H1 (cell line): ENCODE measurements at regions not wholly inside any gene's neighbourhood (a gene's known extent, or its start where the extent isn't known, plus 50 kb on each side); places are given as distances from the start of the nearest gene placed in this dataset.
"Not testable (repeated sequence)": the region's sequence is repeated elsewhere in the genome, so short reads cannot be mapped to it uniquely, and the experiment has no call there.

ENCODE experiments used
- CTCF ChIA-PET: fragments of 300-600 bp; sonication (Branson Sonifier 250); formaldehyde crosslinking; loops from one replicate; lab custom pipeline; 2021; ENCODE audit not compliant: partially characterized antibody; lab: Charles Lee
- POLR2A ChIA-PET: fragments of 300-600 bp; sonication (Branson Sonifier 250); formaldehyde crosslinking; loops from one replicate; lab custom pipeline; 2021; ENCODE audit warnings: inconsistent platforms; ENCODE audit not compliant: partially characterized antibody; lab: Charles Lee
- DNase-seq, 2 experiments: peaks; one replicate each; pipeline versions ENCODE4 v3.0.0 to v3.0.0-alpha.2; 2010 to 2022; ENCODE audit warnings: low spot score in 2 of 2, low read depth in 1 of 2, mixed read lengths in 1 of 2
- FAIRE-seq: peaks from 2 replicates; lab custom pipeline; 2011; peaks lifted over from hg19 to GRCh38; lab: Jason Lieb, UNC
- H2AFZ ChIP-seq: 2 replicates; pipeline ENCODE4 v1.8.1; 2012; ENCODE audit warnings: low read length, inconsistent platforms
- H2AK5ac ChIP-seq: 2 replicates; pipeline ENCODE4 v1.6.1; 2013; ENCODE audit warnings: low read depth, low read length
- H2BK120ac ChIP-seq: replicated peaks from 2 replicates; pipeline ENCODE3; 2013; ENCODE audit warnings: low read depth, low read length, inconsistent platforms
- H2BK12ac ChIP-seq: 2 replicates; pipeline ENCODE4 v1.6.1; 2013; ENCODE audit warnings: low read depth, low read length
- H2BK15ac ChIP-seq: 2 replicates; pipeline ENCODE4 v1.6.1; 2013; ENCODE audit warnings: low read length
- H2BK20ac ChIP-seq: 2 replicates; pipeline ENCODE4 v1.6.1; 2013; ENCODE audit warnings: low read length
- H2BK5ac ChIP-seq: 2 replicates; pipeline ENCODE4 v1.6.1; 2013; ENCODE audit warnings: low read depth, low read length
- H3K14ac ChIP-seq: 2 replicates; pipeline ENCODE4 v1.6.1; 2013; ENCODE audit warnings: inconsistent platforms; ENCODE audit not compliant: insufficient read length
- H3K18ac ChIP-seq: 2 replicates; pipeline ENCODE4 v1.6.1; 2013; ENCODE audit warnings: low read length; ENCODE audit errors: extremely low read depth
- H3K23ac ChIP-seq: 2 replicates; pipeline ENCODE4 v1.6.1; 2013; ENCODE audit warnings: inconsistent platforms; ENCODE audit not compliant: insufficient read length
- H3K23me2 ChIP-seq: 2 replicates; pipeline ENCODE4 v1.6.1; 2013; ENCODE audit warnings: low read depth, low read length
- H3K27ac ChIP-seq: 2 replicates; pipeline ENCODE4 v1.6.1; 2011; ENCODE audit warnings: low read depth, low read length, inconsistent platforms
- H3K27me3 ChIP-seq, 4 experiments: replicated peaks in 1 of 4; 1 replicate in 1 of 4; 2 replicates in 3 of 4; pipeline versions ENCODE4 v1.6.1 to v1.8.1; 2011 to 2013; ENCODE audit warnings: low read length in 3 of 4, mild to moderate bottlenecking in 3 of 4, inconsistent platforms in 2 of 4, mixed read lengths in 2 of 4, moderate library complexity in 1 of 4; ENCODE audit not compliant: control insufficient read depth in 3 of 4, insufficient read depth in 3 of 4; ENCODE audit errors: extremely low read depth in 1 of 4
- H3K36me3 ChIP-seq, 4 experiments: 2 replicates each; pipeline versions ENCODE4 v1.6.1 to v1.8.1; 2011 to 2013; ENCODE audit warnings: mild to moderate bottlenecking in 4 of 4, low read length in 3 of 4, moderate library complexity in 2 of 4, control low read depth in 1 of 4, inconsistent platforms in 1 of 4; ENCODE audit not compliant: insufficient read depth in 4 of 4, control insufficient read depth in 2 of 4
- H3K4ac ChIP-seq: replicated peaks from 2 replicates; pipeline ENCODE3; 2013; ENCODE audit warnings: low read length, low read depth, mixed read lengths, inconsistent platforms; ENCODE audit not compliant: insufficient read length
- H3K4me1 ChIP-seq, 4 experiments: replicated peaks in 1 of 4; 1 replicate in 1 of 4; 2 replicates in 3 of 4; pipeline versions ENCODE4 v1.6.1 to v1.8.1; 2011 to 2013; ENCODE audit warnings: low read length in 3 of 4, inconsistent platforms in 2 of 4, mixed read lengths in 1 of 4; ENCODE audit not compliant: insufficient read depth in 4 of 4, control insufficient read depth in 3 of 4
- H3K4me2 ChIP-seq, 2 experiments: 2 replicates each; pipeline versions ENCODE4 v1.6.1 to v1.8.1; 2011 to 2013; ENCODE audit warnings: low read depth in 2 of 2, low read length in 2 of 2, control low read depth in 1 of 2, inconsistent platforms in 1 of 2, mild to moderate bottlenecking in 1 of 2; ENCODE audit not compliant: insufficient read depth in 1 of 2
- H3K4me3 ChIP-seq, 4 experiments: fragments of 200-600, 300-600 bp in 1 of 4; sonication (generic), shearing (Covaris generic), sonication (Bioruptor Twin) in 1 of 4; 2 replicates each; pipeline versions ENCODE4 v1.5.1 to v1.8.1; 2011 to 2016; ENCODE audit warnings: low read length in 4 of 4, low read depth in 3 of 4, control low read depth in 2 of 4, inconsistent platforms in 2 of 4, mild to moderate bottlenecking in 2 of 4, mixed read lengths in 1 of 4, moderate library complexity in 1 of 4; ENCODE audit not compliant: insufficient read depth in 2 of 4; ENCODE audit errors: extremely low read depth in 1 of 4
- H3K56ac ChIP-seq: replicated peaks from 2 replicates; pipeline ENCODE3; 2013; ENCODE audit warnings: low read depth, mild to moderate bottlenecking, mixed read lengths, low read length, inconsistent platforms; ENCODE audit not compliant: insufficient read length
- H3K79me1 ChIP-seq: 2 replicates; pipeline ENCODE4 v1.6.1; 2013; ENCODE audit warnings: low read depth, low read length, control low read depth
- H3K79me2 ChIP-seq, 2 experiments: 2 replicates each; pipeline versions ENCODE4 v1.6.1 to v1.8.1; 2012 to 2013; ENCODE audit warnings: low read length in 2 of 2, mild to moderate bottlenecking in 2 of 2, inconsistent platforms in 1 of 2; ENCODE audit not compliant: insufficient read depth in 2 of 2, control insufficient read depth in 1 of 2
- H3K9ac ChIP-seq, 4 experiments: replicated peaks in 1 of 4; 1 replicate in 1 of 4; 2 replicates in 3 of 4; pipeline versions ENCODE4 v1.6.1 to v1.8.1; 2011 to 2013; ENCODE audit warnings: low read depth in 3 of 4, low read length in 3 of 4, control low read depth in 2 of 4, mild to moderate bottlenecking in 2 of 4, moderate library complexity in 2 of 4, inconsistent platforms in 1 of 4; ENCODE audit errors: extremely low read depth in 1 of 4
- H3K9me3 ChIP-seq, 2 experiments: 2 replicates each; pipeline versions ENCODE4 v1.6.1 to v1.8.1; 2012 to 2013; ENCODE audit warnings: mild to moderate bottlenecking in 2 of 2, moderate library complexity in 2 of 2, control low read depth in 1 of 2, inconsistent platforms in 1 of 2, low read depth in 1 of 2, low read length in 1 of 2, mixed read lengths in 1 of 2; ENCODE audit not compliant: insufficient read depth in 2 of 2
- H4K20me1 ChIP-seq, 2 experiments: replicated peaks in 1 of 2; 2 replicates each; pipeline versions ENCODE3 to v1.8.1; 2011 to 2013; ENCODE audit warnings: inconsistent platforms in 2 of 2, low read length in 2 of 2, mild to moderate bottlenecking in 1 of 2; ENCODE audit not compliant: insufficient read depth in 2 of 2, control insufficient read depth in 1 of 2
- H4K5ac ChIP-seq: 2 replicates; pipeline ENCODE4 v1.6.1; 2013; ENCODE audit warnings: low read length, low read depth, mixed read lengths, inconsistent platforms; ENCODE audit not compliant: insufficient read length
- H4K8ac ChIP-seq: 2 replicates; pipeline ENCODE4 v1.8.0; 2013; ENCODE audit warnings: mild to moderate bottlenecking, moderate library complexity, low read length, inconsistent platforms; ENCODE audit not compliant: insufficient read depth; ENCODE audit errors: extremely low read depth
- H4K91ac ChIP-seq: replicated peaks from 2 replicates; pipeline ENCODE3; 2013; ENCODE audit warnings: low read length, mixed read lengths, inconsistent platforms; ENCODE audit not compliant: insufficient read length
- WGBS, 2 experiments: shearing (Covaris generic) in 1 of 2; methylation state at CpG; one replicate each; pipeline versions ENCODE4 v1.1.6 to v1.1.7; 2013 to 2015; ENCODE audit warnings: low lambda C conversion rate in 2 of 2, mixed read lengths in 2 of 2, inconsistent platforms in 1 of 2, low coverage in 1 of 2, missing lambda C conversion rate in 1 of 2; ENCODE audit not compliant: insufficient replicate concordance in 2 of 2, insufficient coverage in 1 of 2, insufficient read length in 1 of 2; ENCODE audit errors: extremely low coverage in 1 of 2, missing lambda C conversion rate in 1 of 2; 5-methylcytosine and 5-hydroxymethylcytosine counted together

DNA sequence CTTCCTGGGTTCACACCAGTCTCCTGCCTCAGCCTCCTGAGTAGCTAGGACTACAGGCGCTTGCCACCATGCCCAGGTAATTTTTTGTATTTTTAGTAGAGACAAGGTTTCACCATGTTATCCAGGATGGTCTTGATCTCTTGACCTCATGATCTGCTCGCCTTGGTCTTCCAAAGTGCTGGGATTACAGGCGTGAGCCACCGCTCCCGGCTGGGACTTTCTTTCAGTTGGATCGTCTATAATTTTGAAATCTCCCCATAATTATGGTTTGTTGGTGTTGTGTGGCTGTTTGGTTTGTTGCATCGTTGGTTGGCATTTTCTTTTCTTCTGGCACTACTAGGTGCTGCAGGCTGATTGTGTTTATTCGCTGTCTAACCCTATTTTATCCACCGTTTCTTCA is 343.6 kb upstream of the NPAP1 start:
- H2BK15ac ChIP-seq, H2AK5ac ChIP-seq, POLR2A ChIA-PET, H3K27me3 ChIP-seq, H3K4me2 ChIP-seq, H3K4me3 ChIP-seq, H3K79me2 ChIP-seq, H3K36me3 ChIP-seq, H4K8ac ChIP-seq, H3K27ac ChIP-seq, H4K91ac ChIP-seq, H2BK12ac ChIP-seq, H2BK5ac ChIP-seq, H2BK20ac ChIP-seq, FAIRE-seq, H3K79me1 ChIP-seq, H3K23ac ChIP-seq, H2BK120ac ChIP-seq, H3K14ac ChIP-seq, H3K18ac ChIP-seq, H3K4me1 ChIP-seq, H3K4ac ChIP-seq, H4K5ac ChIP-seq, DNase-seq, H4K20me1 ChIP-seq, H3K9me3 ChIP-seq, H3K9ac ChIP-seq, H2AFZ ChIP-seq, H3K23me2 ChIP-seq, H3K56ac ChIP-seq, CTCF ChIA-PET: not testable (repeated sequence)
- WGBS, 2 experiments: 88% methylated on average over 9 of the region's 9 CpGs; no CpG with 5 or more reads in 1 of the 2 experiments

DNA sequence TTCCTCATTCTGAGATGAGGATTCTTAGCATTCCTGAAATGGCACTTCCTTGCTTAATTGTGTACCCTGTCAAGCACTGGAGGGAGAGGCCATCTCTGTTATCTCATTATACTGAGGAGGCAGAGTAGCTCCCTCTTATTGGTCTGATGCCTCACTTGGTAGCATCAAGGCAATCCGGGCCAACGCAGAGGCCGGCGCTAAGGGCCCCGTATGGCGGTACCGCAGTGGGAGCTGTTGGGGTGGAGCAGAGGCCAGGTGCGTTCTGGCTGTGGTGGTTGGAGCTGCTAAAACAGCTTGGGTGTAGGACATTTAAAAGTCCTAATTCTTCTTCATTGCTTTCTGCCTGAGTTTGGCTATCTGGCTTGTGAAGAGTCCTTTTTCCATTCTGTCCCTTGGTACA is 333.7 kb upstream of the NPAP1 start:
- CTCF ChIA-PET, H4K5ac ChIP-seq, H3K4me1 ChIP-seq, H3K79me1 ChIP-seq, H3K56ac ChIP-seq, FAIRE-seq, H2BK5ac ChIP-seq, H2AFZ ChIP-seq, H3K4me2 ChIP-seq, H4K91ac ChIP-seq, H3K4ac ChIP-seq, H3K23me2 ChIP-seq, H3K9ac ChIP-seq, H2BK20ac ChIP-seq, DNase-seq, H4K20me1 ChIP-seq, H3K79me2 ChIP-seq, H3K23ac ChIP-seq, H4K8ac ChIP-seq, H3K4me3 ChIP-seq, H2AK5ac ChIP-seq, H2BK12ac ChIP-seq, H2BK120ac ChIP-seq, H3K27ac ChIP-seq, POLR2A ChIA-PET, H3K36me3 ChIP-seq, H3K27me3 ChIP-seq, H3K14ac ChIP-seq, H3K18ac ChIP-seq, H2BK15ac ChIP-seq: not testable (repeated sequence)
- 85% methylated on average over 8 of the region's 8 CpGs; no CpG with 5 or more reads in 1 of the 2 experiments for whole genome bisulfite sequencing, 2 experiments
- peaks cover 5 to 20% of the 10 kb centered on the region in 2 experiments; a peak in 2 of 4 replicates for H3K9me3 ChIP-seq
